ENCODE measurements at regions not wholly inside any gene's neighbourhood (a gene's known extent, or its start where the extent isn't known, plus 50 kb on each side); places are given as distances from the start of the nearest gene placed in this dataset.
"Not testable (repeated sequence)": the region's sequence is repeated elsewhere in the genome, so short reads cannot be mapped to it uniquely, and the experiment has no call there.

DNA sequence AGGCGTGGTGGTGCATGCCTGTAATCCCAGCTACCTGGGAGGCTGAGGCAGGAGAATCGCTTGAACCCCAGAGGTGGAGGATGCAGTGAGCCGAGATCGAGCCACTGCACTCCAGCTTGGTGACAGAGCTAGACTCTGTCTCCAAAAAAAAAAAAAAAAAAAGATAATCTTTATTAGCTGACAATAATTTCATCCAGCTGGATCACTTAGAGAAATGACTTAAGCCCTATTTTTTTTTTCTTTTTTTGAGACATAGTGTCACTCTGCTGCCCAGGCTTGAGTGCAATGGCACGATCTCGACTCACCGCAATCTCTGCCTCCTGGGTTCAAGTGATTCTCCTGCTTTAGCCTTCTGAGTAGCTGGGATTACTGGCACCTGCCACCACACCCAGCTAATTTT, 51.6 kb upstream of the MAP4K4 start:
- DNase-seq = not testable (repeated sequence)

DNA sequence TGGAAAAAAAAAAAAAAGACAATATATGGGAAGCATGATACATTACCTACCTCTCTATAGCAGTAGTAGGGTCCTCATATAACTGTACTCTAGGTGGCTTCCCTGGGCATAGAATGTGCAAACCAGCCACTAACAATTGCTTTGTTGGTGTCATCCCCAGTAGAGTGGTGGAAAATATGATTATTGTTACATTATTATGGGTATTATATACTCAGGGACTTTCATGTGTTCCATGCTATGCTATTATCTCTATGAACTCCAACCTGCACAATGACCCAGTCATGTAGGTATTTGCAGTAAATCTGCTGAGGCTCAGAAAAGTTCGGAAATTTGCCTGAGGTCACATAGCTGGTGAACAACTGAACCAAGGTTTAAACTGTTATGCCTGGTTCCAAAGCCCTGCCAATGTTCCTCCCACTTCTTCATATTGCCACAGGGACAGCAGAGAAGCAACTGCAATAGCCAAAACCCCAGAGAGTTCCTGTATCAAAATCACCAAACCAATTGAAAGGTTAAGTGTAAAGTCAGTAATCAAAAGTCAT, 52.6 kb upstream of the MAP4K4 start:
- DNase-seq = no peak

DNA sequence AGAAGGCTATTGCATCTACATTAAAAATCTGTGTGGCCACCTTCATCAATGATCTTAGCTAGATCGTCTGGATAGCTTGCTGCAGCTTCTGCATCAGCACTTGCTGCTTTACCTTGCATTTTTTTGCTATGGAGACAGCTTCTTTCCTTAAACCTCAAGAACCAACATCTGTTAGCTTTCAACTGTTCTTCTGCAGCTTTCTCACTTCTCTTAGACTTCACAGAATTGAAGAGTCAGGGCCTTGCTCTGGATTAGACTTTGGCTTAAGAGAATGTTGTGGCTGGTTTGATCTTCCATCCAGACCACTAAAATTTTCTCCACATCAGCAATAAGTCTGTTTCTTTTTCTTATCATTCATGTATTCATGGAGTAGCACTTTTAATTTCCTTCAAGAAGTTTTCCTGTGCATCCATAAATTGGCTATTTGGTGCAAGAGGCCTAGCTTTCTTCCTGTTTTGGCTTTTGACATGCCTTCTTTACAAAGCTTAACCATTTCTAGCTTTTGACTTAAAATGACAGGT, 54.4 kb upstream of the MAP4K4 start:
- DNase-seq = no peak

DNA sequence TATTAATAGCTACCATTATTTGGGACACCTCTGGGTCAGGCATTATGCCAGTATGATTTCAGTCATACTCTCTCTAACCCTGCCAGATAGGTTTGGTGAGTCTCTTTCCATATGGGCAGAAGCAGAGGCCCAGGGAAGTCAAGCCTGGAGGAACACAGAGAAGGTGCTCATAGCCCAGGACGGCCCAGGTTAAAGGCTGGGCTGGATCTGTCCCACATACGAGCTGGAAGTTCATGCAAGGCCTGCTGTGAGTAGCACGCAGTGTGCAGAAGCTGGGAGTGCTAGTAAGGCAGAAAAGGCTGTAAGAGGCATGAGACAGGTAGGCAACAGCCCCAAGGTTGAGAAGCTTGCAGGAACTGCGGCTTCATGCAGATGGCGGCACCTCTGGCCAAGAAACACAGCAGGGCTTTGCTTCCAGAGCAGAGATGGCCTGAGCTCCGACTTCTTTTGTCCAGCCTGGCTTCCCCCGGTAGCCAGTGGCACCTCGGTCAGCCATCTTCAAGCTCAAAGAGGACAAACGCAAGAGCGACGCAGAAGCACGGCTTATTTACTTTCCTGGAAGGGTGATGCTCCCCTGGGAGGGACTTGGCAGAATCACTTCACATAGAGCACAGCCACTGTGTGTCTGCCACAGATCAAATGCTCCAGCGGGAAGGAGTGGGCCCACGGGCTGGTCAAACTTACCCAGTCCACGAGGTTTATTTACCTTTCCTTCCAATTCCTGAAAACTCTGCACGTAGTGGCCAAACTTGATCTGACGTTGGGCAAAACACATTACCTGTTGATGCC, 58.5 kb upstream of the MAP4K4 start:
- no peak for DNase-seq

DNA sequence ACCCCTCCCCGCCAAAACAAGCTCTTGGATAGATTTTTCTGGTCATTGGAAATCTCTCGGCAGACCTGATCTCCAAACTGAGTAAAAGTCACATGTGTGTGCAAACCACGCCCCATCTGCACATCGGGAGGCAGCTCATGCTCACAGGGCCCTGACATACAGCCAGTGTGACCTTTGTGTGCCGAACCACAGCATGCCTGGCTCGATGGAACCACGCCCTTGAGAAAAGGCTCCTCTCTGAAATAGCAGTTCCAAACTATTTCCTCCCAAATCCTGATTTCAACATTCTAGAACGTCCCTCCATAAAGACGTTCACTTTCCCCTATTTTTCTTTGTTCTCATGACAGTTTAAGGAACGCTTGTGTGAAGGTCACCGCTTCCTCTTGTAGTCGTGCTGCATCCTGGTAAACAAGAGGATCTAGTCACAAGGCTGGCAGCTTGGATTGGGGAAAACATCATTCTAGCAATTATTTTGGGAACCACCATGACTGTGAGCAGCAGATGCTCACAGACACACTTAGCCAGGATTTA, 59.3 kb upstream of the MAP4K4 start:
- no peak for DNase-seq

DNA sequence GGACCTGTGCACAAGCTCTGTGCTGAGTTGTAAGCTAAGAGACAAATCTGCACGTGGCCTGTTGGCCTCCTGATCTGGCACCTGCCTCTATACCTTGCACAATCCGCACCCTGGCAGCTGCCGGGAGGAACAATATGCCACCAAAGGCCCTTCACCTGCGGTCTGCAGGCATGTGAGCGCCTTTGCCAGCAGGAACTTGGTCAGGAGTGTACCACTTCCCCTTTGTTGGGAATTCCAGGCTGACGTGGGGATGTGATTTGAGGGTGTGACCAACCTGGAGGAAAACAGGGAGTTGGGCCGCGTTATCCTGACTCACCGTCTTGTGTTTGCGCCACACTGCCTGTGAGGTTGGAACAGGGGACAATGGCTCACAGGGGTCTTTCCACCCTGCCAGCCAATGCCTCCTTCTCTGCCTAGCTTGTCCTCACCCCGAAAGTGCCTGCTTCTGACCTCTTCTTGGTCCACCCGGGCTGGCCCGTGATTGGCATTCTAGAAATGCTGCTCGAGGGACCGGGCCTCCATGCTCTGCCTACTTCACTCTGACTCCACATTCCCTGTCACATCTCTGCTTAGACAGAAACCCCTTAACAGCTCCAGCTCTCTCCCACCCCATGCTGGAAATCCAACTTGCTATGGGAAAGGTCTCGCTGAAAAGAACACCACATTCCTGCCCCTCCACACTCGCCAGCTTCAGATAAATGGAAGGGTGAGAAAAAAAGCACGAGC, 67.1 kb upstream of the MAP4K4 start:
- DNase-seq = no peak

DNA sequence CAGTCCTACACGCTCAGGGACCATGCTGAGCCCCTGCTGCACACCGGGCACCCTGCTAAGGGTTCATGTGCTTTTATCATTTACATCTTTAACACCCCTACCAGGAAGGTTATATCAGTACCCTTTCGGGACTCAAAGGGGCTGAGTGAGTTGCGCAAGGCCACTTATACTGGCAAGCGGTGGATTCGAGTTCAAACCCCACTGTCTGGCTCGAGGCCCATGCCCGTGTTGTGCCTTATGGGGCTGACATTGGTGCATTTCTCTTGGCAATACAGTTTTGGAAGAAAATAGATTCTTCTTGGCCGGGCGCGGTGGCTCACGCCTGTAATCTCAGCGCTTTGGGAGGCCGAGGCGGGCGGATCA, 69.5 kb upstream of the MAP4K4 start:
- no peak for DNase-seq

DNA sequence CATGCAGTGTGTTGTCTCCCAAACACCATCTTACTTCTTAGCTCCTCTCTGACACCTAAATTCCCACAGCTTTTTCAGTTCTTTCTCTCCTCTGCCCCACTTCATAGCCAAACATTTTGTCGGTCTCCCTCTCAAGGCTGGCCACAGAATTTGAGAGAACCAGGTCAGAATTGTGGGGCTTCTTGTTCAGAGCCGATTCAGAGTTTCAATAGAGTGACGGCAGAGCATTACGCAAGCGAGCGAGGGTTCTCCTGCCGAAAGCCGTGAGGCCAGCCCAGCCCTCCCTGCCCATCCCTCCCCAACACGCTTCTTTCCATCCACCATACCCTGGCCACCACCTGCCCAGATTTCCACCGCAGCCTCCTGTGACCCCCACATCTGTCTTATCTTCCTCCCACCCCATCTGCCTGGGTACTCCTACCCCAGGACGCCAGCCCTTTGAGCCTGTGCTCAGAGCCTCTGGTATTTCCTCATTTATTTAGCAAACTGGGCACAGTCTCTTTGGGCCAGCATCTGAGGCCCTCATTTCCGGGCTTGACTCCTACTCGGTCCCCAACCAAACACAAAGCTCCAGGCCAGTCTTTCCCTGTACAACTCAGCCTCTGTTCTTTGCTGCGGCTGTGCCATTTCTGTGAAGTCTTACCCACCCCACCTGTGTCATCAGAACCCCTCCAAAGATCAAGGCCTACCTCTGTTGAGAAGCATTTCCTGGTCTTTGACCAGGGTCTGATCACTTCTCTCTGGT, 70.0 kb upstream of the MAP4K4 start:
- DNase-seq = no peak

DNA sequence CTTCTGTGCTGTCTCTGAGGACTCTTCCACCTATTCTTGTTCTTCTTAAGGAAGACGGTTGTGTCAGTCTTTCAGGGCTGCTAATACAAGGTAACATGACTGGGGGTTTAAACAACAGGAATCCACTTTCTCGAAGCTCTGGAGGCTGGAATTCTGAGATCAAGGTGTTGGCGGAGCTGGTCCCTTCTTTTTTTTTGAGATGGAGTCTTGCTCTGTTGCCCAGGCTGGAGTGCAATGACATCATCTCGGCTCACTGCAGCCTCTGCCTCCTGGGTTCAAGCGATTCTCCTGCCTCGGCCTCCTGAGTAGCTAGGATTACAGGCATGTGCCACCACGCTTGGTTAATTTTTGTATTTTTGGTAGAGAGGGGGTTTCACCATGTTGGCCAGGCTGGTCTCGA, 71.7 kb upstream of the MAP4K4 start:
- DNase-seq = not testable (repeated sequence)

DNA sequence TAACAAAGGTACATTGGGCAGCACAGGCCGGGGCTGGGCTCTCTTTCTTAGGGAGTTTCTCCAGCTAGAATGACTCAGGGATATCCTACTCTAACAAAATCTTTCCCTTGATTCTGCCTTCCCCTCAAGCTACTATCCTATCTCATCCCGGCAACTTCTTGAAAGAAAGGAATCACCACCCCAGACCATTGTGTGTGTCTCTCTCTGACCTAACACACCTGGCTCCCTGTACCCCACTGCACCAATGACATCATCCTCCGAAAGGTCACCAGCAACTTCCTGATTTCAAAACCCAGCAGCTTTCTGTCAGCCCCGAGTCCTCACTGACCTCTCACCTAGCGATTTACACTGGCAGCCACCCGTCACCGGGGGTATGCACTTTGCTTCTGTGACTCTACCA, 72.1 kb upstream of the MAP4K4 start:
- no peak for DNase-seq

DNA sequence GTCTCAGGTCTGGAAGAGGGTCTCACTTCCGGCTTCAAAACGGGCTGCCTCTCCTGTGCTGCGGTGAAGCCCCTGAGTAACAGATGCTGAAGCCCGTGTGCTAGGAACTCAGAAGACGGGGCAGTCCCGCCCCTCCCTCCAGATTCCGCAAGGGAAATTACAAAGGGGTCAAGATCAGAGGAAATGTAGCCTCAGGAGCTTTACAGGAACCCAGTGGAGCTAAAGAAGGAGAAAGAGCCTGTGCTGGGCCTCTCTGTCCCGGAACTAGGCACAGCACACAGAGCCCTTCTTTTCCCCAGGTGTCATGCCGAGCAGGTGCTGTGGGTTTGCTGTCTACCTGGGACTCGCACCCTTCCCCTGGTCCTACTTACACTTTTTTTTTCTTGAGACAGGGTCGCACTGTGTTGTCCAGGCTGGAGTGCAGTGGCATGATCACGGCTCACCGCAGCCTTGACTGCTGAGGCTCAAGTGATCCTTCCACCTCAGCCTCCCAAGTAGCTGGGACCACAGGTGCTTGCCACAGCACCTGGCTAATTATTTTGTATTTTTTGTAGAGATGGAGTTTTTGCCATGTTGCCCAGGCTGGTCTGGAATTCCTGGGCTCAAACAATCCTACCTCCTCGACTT, 72.7 kb upstream of the MAP4K4 start:
- no peak for DNase-seq

DNA sequence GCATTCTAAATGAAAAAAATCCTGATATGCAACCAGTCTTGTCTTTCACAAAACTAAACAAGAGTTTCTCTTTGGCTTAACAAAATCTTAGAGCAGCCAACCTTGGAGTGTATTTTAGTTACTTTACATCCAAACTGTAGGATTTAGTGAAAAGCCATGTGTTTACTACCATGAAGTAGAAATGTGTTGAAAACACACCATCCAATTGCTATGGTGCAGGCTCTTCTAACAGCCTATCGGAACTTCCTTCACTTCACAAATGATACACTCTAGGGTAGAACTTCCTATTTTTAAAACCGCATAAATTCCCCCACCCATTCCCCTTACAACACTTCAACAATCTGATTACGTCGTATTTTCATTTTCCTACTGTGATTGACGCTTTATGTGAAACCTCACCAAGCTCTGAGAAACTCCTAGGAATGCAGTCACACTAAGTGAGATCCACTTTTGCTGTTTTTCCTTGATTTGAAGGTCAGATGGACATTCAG, 74.4 kb upstream of the MAP4K4 start:
- no peak for DNase-seq

DNA sequence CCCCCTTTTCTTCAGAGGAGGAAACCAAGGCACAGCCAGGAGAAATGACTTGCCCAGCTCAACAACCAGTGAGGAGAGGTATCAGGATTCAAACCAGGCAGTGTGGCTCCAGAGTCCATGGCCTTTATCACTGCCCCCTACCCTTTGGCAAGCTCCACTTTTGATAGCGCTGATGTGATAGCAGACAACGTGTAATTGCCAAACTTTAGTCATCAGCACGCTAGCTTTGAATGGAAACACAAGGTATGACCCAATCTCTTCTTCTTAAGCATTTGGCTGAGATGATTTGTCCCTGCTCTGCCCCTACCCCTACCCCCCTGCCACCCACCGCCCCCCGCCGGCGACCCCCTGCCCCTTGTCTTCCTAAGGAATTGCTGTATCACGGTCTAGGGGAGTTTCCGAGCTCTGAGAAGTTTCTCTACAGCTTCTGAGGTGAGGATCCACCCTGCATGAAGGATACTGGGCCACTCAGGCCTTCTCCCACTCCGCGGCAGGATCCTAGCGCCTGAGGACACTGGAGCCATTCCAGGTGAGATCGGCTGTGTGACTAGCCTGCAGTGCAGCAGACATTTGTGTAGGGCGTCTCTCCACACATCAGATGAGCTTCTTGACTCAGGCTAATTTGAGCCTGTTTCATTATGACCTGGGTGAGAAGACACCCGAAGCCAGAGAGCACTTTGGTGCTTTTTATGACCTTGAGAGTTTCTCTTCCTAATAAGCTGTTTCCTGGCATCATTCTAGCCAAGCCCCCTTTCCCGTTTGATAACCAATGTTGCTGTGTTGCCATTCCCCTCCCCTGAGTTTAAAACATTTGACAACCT, 75.1 kb upstream of the MAP4K4 start:
- peak; percentile 13 to 19 for DNase-seq

DNA sequence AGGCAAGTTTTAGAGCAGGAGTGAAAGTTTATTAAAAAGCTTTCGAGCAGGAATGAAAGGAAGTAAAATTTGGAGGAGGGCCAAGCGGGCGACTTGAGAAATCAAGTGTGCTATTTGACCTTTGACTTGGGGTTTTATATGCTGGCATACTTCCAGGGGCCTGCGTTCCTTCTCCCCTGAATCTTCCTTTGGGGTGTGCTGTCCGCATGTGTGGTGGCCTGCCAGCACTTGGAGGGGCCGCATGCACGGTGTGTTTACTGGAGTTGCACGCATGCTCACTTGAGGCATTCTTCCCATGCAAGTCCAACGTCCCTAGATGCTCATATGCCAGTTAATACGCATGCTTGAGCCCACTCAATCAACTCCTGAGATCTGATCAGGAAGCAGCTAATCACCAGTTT, 78.3 kb upstream of the MAP4K4 start:
- DNase-seq = no peak

DNA sequence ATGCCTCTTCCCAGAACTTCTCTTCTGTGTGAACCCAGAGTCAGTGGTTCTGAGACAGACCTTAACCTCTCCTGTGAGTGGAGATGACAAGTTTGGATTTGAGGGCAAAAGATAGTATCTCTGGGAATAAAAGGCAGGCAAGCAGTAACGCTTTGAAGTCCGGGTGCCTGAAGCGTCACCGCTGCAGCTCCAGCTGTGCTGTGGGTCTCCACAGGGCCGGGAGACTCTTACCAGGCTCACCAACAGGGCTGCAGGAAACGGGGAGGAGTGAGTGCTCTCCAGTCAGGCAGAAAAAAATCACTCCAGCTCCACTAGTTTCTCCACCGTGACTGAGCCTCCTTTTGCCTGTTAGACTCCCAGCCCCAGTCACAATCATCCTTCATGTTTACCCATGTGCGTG, 79.7 kb upstream of the MAP4K4 start:
- no peak for DNase-seq

DNA sequence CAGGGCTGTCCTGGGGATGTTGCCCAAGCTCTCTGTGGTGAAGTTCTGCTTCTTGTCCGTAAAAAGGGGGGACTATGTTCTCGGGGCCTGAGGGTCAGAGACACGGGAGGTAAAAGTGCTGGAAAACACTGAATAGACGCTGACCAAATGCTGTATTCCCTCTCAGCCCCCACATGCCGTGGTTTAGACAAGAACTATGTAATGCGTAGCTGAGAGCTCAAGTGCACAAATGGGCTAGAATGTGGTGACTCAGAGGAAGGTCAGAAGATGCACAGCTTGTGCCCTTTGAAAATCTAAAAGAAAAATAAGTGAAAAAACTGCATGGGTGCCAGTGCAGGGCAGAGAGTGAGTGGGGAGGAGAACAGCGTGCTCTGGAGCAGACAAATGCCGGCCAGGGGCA, 80.3 kb upstream of the MAP4K4 start:
- no peak for DNase-seq

DNA sequence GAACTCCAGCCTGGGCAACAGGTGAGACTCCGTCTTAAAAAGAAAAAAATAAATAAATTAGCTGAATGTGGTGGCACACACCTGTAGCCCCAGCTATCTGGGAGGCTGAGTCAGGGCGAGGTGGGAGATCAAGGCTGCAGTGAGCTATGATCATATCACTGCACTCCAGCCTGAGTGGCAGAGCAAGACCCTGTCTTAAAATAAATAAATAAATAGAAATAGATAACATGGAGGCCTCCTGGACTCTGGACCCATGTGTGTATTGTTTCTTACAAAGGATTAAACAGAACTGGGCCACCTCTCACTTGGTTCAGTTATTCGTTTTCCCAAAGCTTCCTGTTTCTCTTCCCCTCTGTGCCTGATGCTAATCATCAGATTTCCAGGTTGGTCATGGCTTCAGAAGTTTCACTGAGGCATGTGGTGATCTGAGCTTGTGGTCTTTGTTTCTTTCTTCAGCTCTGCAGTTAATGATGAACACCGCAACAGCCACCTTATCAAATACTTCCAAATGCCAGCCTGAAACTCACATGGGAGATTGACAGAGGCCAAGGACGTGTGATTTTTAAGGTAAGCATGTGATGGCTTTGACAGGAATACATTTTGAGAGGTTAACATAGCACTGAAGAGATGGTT, 83.3 kb upstream of the MAP4K4 start:
- DNase-seq = no peak

DNA sequence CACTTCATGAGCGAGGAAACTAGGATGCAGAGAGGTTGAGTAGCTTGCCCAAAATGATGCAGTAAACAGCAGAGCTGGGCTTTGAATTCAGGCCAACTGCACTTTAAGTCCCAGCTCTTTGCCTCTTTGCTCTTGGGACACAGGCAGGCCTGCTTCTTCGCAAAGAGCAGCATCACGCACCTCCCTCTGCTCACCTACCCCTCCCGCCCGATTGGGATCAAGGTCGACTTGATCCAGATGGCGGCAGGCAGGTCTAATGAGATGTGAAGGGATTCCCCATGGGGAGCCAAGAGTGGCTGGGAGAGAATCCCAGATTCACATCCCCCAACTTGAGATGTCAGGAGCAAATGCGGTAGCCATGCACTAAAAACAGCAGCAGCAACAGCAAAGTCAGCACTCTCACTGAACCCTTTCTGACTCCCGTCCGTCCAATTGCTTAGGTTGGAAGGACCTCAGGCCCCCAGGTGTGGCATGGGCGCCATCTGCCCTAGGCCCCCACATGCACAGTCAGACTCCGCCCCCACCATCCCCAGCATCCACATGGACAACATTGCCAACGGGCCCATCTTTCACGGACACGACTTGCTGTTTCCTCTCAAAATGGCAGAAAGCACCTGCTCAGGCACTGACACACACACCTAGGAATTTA, 84.3 kb upstream of the MAP4K4 start:
- no peak for DNase-seq

DNA sequence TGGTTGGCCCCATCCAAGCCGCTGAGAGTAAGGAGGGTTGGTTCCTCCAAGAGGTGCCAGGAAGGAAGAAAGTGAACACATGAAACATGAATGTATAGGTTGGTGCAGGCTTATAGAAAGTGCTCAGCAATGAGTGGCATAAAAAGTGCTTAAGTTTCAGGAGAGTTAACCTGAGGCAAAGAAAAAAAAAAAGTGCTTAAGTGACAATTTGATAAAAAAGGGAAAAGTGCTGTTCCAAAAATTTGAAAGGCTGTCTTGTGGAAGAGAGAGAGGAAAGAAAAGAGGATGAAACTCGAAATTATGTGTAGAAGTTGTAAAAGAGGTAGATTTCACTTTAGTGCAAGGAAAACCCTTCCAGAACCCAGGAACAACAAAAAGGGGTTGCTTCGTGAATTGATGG, 85.5 kb upstream of the MAP4K4 start:
- no peak for DNase-seq

DNA sequence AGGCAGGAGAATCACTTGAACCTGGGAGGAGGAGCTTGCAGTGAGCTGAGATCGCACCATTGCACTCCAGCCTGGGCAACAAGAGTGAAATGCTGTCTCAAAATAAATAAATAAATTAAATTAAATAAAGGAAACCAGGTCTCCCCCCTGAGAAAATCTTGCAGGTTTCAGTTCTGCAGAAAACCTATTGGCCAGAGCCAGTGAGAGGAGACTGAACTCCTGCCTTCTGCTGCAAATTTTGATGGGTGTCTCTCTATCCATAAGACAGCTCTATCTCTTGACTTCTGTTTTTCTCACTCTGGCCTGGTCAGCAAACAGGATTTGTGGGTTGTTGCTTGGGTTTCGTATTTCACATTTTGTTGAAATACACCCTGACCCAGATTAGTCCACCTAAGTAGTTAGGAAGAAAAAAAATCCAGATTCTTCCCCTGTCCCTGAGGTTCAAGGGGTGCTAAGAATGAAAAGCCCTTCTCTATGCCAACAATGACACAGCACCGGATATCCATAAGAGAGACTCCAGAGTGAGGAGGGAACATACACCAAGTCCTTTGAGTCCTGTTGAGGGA, 86.7 kb upstream of the MAP4K4 start:
- no peak for DNase-seq

All from activated CD4-positive, alpha-beta T cell treated with anti-CD3 and anti-CD28 coated beads, Interleukin-2, amount 50 U/mL, for 48 hours (primary cell).